Right lobe of liver (tissue), 4 donors: ENCODE measurements at regions not wholly inside any gene's neighbourhood (a gene's known extent, or its start where the extent isn't known, plus 50 kb on each side); places are given as distances from the start of the nearest gene placed in this dataset.

Source experiments
- CTCF ChIP-seq, 4 donors: fragments of 200-600 bp in 3 of 4; fragments of 450-650 bp in 1 of 4; IDR thresholded peaks; one replicate each; pipeline versions ENCODE4 v1.5.1 to v1.8.0; 2016 to 2022; ENCODE audit warnings: antibody characterized with exemption in 4 of 4, mild to moderate bottlenecking in 2 of 4
- POLR2A ChIP-seq: fragments of 450-650 bp; IDR thresholded peaks from one replicate; pipeline ENCODE4 v1.6.1; 2017; ENCODE audit warnings: antibody characterized with exemption, mild to moderate bottlenecking
- donor health status: DM: no; HTN: no; CAD: no.
- donor health status: DM: no; HTN: no; CAD: no.
- donor health status: DM: no; HTN: yes; CAD: no.

- no peak for TF ChIP-seq CTCF (IDR thresholded peaks at IDR 0.05)
- no peak for TF ChIP-seq POLR2A
Measured at GRCh38 chr13:76552041-76552772, 334.0 kb downstream of the KCTD12 start.
